IgD-negative memory B cell (primary cell): ENCODE measurements at regions not wholly inside any gene's neighbourhood (a gene's known extent, or its start where the extent isn't known, plus 50 kb on each side); places are given as distances from the start of the nearest gene placed in this dataset.
"Not testable (repeated sequence)": the region's sequence is repeated elsewhere in the genome, so short reads cannot be mapped to it uniquely, and the experiment has no call there.

Experiments used
- H3K27ac Mint-ChIP-seq, 3 donors: one replicate each; pipeline ENCODE4 v1.8.0; 2020 to 2022; ENCODE audit warnings: mild to moderate bottlenecking in 3 of 3, mixed read lengths in 3 of 3, moderate library complexity in 1 of 3
- H3K27me3 Mint-ChIP-seq: one replicate; pipeline ENCODE4 v1.8.0; 2021; ENCODE audit warnings: mixed read lengths
- H3K36me3 Mint-ChIP-seq: one replicate; pipeline ENCODE4 v1.8.0; 2020; ENCODE audit warnings: mild to moderate bottlenecking, mixed read lengths
- H3K4me1 Mint-ChIP-seq, 3 donors: one replicate each; pipeline ENCODE4 v1.8.0; 2020 to 2022; ENCODE audit warnings: mixed read lengths in 3 of 3, mild to moderate bottlenecking in 1 of 3
- H3K4me3 Mint-ChIP-seq, 4 donors: one replicate each; pipeline ENCODE4 v1.8.0; 2020 to 2022; ENCODE audit warnings: mild to moderate bottlenecking in 4 of 4, mixed read lengths in 4 of 4, moderate library complexity in 3 of 4
- H3K9me3 Mint-ChIP-seq, 3 donors: one replicate each; pipeline ENCODE4 v1.8.0; 2020 to 2021; ENCODE audit warnings: mixed read lengths in 3 of 3, mild to moderate bottlenecking in 1 of 3

GRCh38 chr6:60754879-60755278 is 1531.1 kb downstream of the KHDRBS2 start:
- Mint-ChIP-seq H3K36me3 (no peaks in the 10 kb centered on the region), H3K27ac (no peak overlapping the region), H3K4me1 (no peaks in the 10 kb centered on the region), H3K4me3 (no peak overlapping the region), H3K27me3 (no peaks in the 10 kb centered on the region), H3K9me3 (peaks cover 6 to 8% (median 8%) of the 10 kb centered on the region in 3 donors)

GRCh38 chr6:60750353-60751081 is 1535.5 kb downstream of the KHDRBS2 start:
- H3K4me3 Mint-ChIP-seq, H3K36me3 Mint-ChIP-seq, H3K27ac Mint-ChIP-seq, H3K4me1 Mint-ChIP-seq, H3K9me3 Mint-ChIP-seq, H3K27me3 Mint-ChIP-seq: not testable (repeated sequence)

GRCh38 chr6:60747765-60748556 is 1538.1 kb downstream of the KHDRBS2 start:
- not testable (repeated sequence) for H3K27ac Mint-ChIP-seq, H3K27me3 Mint-ChIP-seq, H3K4me1 Mint-ChIP-seq, H3K36me3 Mint-ChIP-seq, H3K9me3 Mint-ChIP-seq, H3K4me3 Mint-ChIP-seq

- peaks cover 1 to 12% (median 3%) of the 10 kb centered on the region in 3 donors for H3K9me3 Mint-ChIP-seq
- not testable (repeated sequence) for H3K4me1 Mint-ChIP-seq, H3K27ac Mint-ChIP-seq, H3K36me3 Mint-ChIP-seq, H3K27me3 Mint-ChIP-seq, H3K4me3 Mint-ChIP-seq
Observed at GRCh38 chr6:60737764-60738425, 1548.1 kb downstream of the KHDRBS2 start.

- not testable (repeated sequence) for H3K4me1 Mint-ChIP-seq, H3K9me3 Mint-ChIP-seq, H3K27ac Mint-ChIP-seq
Observed at GRCh38 chr6:60737315-60737714, 1548.7 kb downstream of the KHDRBS2 start.

GRCh38 chr6:60723935-60724334 is 1562.1 kb downstream of the KHDRBS2 start:
- peaks cover 0 to 13% (median 0%) of the 10 kb centered on the region in 3 donors for H3K9me3 Mint-ChIP-seq

More at GRCh38 chr6:60737315-60737714, 1548.7 kb downstream of the KHDRBS2 start:
- H3K4me3 Mint-ChIP-seq, H3K36me3 Mint-ChIP-seq, H3K27me3 Mint-ChIP-seq: not testable (repeated sequence)

GRCh38 chr6:60695232-60695631 is 1590.8 kb downstream of the KHDRBS2 start:
- Mint-ChIP-seq H3K4me3 (no peak overlapping the region), H3K27ac (no peak overlapping the region), H3K36me3 (no peaks in the 10 kb centered on the region), H3K9me3 (peaks cover 0 to 18% (median 4%) of the 10 kb centered on the region in 3 donors), H3K27me3 (no peaks in the 10 kb centered on the region), H3K4me1 (no peaks in the 10 kb centered on the region)

More at GRCh38 chr6:60723935-60724334, 1562.1 kb downstream of the KHDRBS2 start:
- not testable (repeated sequence) for H3K36me3 Mint-ChIP-seq, H3K27me3 Mint-ChIP-seq, H3K27ac Mint-ChIP-seq, H3K4me1 Mint-ChIP-seq, H3K4me3 Mint-ChIP-seq

- Mint-ChIP-seq H3K27ac (no peak overlapping the region), H3K4me1 (no peaks in the 10 kb centered on the region), H3K9me3 (peaks cover 1 to 20% (median 15%) of the 10 kb centered on the region in 3 donors), H3K36me3 (no peaks in the 10 kb centered on the region), H3K4me3 (no peak overlapping the region), H3K27me3 (no peaks in the 10 kb centered on the region)
Observed at GRCh38 chr6:60687085-60687484, 1598.9 kb downstream of the KHDRBS2 start.

- Mint-ChIP-seq H3K27me3 (no peaks in the 10 kb centered on the region), H3K9me3 (peaks cover 5 to 20% (median 14%) of the 10 kb centered on the region in 3 donors), H3K27ac (no peak overlapping the region), H3K36me3 (no peaks in the 10 kb centered on the region), H3K4me3 (no peak overlapping the region), H3K4me1 (no peaks in the 10 kb centered on the region)
Observed at GRCh38 chr6:60681806-60682205, 1604.2 kb downstream of the KHDRBS2 start.

GRCh38 chr6:60679175-60679574 is 1606.8 kb downstream of the KHDRBS2 start:
- Mint-ChIP-seq H3K27me3 (no peaks in the 10 kb centered on the region), H3K27ac (no peak overlapping the region), H3K4me1 (no peaks in the 10 kb centered on the region), H3K4me3 (no peak overlapping the region), H3K36me3 (no peaks in the 10 kb centered on the region), H3K9me3 (peaks cover 7 to 22% (median 17%) of the 10 kb centered on the region in 3 donors)

- Mint-ChIP-seq H3K36me3 (no peaks in the 10 kb centered on the region), H3K4me1 (no peaks in the 10 kb centered on the region), H3K27ac (no peak overlapping the region), H3K9me3 (peaks cover 7 to 23% (median 13%) of the 10 kb centered on the region in 3 donors), H3K4me3 (no peak overlapping the region), H3K27me3 (no peaks in the 10 kb centered on the region)
Observed at GRCh38 chr6:60671369-60671768, 1614.7 kb downstream of the KHDRBS2 start.

GRCh38 chr6:60670036-60670435 is 1616.0 kb downstream of the KHDRBS2 start:
- Mint-ChIP-seq H3K4me1 (no peaks in the 10 kb centered on the region), H3K36me3 (no peaks in the 10 kb centered on the region), H3K9me3 (peaks cover 6 to 19% (median 9%) of the 10 kb centered on the region in 3 donors), H3K4me3 (no peak overlapping the region), H3K27me3 (no peaks in the 10 kb centered on the region), H3K27ac (no peak overlapping the region)

- H3K27me3 Mint-ChIP-seq = no peaks in the 10 kb centered on the region
Observed at GRCh38 chr6:60668428-60668827, 1617.6 kb downstream of the KHDRBS2 start.

GRCh38 chr6:60663199-60663598 is 1622.8 kb downstream of the KHDRBS2 start:
- H3K4me3 Mint-ChIP-seq, H3K4me1 Mint-ChIP-seq, H3K27me3 Mint-ChIP-seq, H3K36me3 Mint-ChIP-seq, H3K27ac Mint-ChIP-seq: not testable (repeated sequence)
- H3K9me3 Mint-ChIP-seq = peaks cover 5 to 10% (median 8%) of the 10 kb centered on the region in 3 donors

More at GRCh38 chr6:60668428-60668827, 1617.6 kb downstream of the KHDRBS2 start:
- peaks cover 6 to 19% (median 7%) of the 10 kb centered on the region in 3 donors for H3K9me3 Mint-ChIP-seq
- no peaks in the 10 kb centered on the region for H3K4me1 Mint-ChIP-seq
- H3K36me3 Mint-ChIP-seq = no peaks in the 10 kb centered on the region
- H3K27ac Mint-ChIP-seq = no peak overlapping the region
- H3K4me3 Mint-ChIP-seq = no peak overlapping the region

- Mint-ChIP-seq H3K27me3 (no peaks in the 10 kb centered on the region), H3K4me3 (no peak overlapping the region), H3K4me1 (no peaks in the 10 kb centered on the region), H3K36me3 (peaks cover 2% of the 10 kb centered on the region), H3K27ac (no peak overlapping the region), H3K9me3 (peaks cover 7 to 31% (median 8%) of the 10 kb centered on the region in 3 donors)
Observed at GRCh38 chr6:60643870-60644269, 1642.2 kb downstream of the KHDRBS2 start.
